Mesenchymal stem cell (in vitro differentiated cells and primary cell): ENCODE measurements at regions not wholly inside any gene's neighbourhood (a gene's known extent, or its start where the extent isn't known, plus 50 kb on each side); places are given as distances from the start of the nearest gene placed in this dataset.

ENCODE experiments used
- DNase-seq: peaks from one replicate; pipeline ENCODE4 v3.0.0-alpha.2; 2013
- H2AFZ ChIP-seq: one replicate; pipeline ENCODE4 v1.6.1; 2013; ENCODE audit warnings: low read depth, mild to moderate bottlenecking, control low read depth, inconsistent platforms, low read length, moderate library complexity
- H2AK5ac ChIP-seq: 2 replicates; pipeline ENCODE4 v1.6.1; 2013; ENCODE audit warnings: low read length, moderate library complexity, mild to moderate bottlenecking, inconsistent platforms; ENCODE audit not compliant: severe bottlenecking
- H2BK120ac ChIP-seq: one replicate; pipeline ENCODE4 v1.6.1; 2013; ENCODE audit warnings: low read depth, mild to moderate bottlenecking, inconsistent platforms, low read length, moderate library complexity
- H2BK12ac ChIP-seq, 2 experiments: one replicate each; pipeline ENCODE4 v1.6.1; 2013; ENCODE audit warnings: inconsistent platforms in 2 of 2, low read length in 2 of 2, mild to moderate bottlenecking in 2 of 2, moderate library complexity in 2 of 2, control low read depth in 1 of 2
- H2BK15ac ChIP-seq: one replicate; pipeline ENCODE4 v1.6.1; 2013; ENCODE audit warnings: mild to moderate bottlenecking, low read depth, inconsistent platforms; ENCODE audit not compliant: poor library complexity, severe bottlenecking
- H2BK5ac ChIP-seq: 2 replicates; pipeline ENCODE4 v1.6.1; 2013; ENCODE audit warnings: low read depth, mild to moderate bottlenecking, low read length, control low read depth, inconsistent platforms; ENCODE audit not compliant: poor library complexity, severe bottlenecking
- H3K14ac ChIP-seq, 2 experiments: one replicate each; pipeline ENCODE4 v1.6.1; 2013; ENCODE audit warnings: inconsistent platforms in 2 of 2, low read length in 2 of 2, control low read depth in 1 of 2, mild to moderate bottlenecking in 1 of 2, moderate library complexity in 1 of 2
- H3K18ac ChIP-seq, 2 experiments: one replicate each; pipeline ENCODE4 v1.6.1; 2013; ENCODE audit warnings: inconsistent platforms in 2 of 2, low read length in 2 of 2, control low read depth in 1 of 2, low read depth in 1 of 2, mild to moderate bottlenecking in 1 of 2
- H3K23ac ChIP-seq, 2 experiments: one replicate each; pipeline ENCODE4 v1.6.1; 2013; ENCODE audit warnings: inconsistent platforms in 2 of 2, low read length in 2 of 2, mild to moderate bottlenecking in 2 of 2, moderate library complexity in 2 of 2, control low read depth in 1 of 2
- H3K27ac ChIP-seq: 2 replicates; pipeline ENCODE4 v1.5.1; 2013; ENCODE audit warnings: mild to moderate bottlenecking, moderate library complexity, low read length, control low read depth, inconsistent platforms; ENCODE audit not compliant: poor library complexity, severe bottlenecking
- H3K27me3 ChIP-seq, 2 experiments: 2 replicates each; pipeline versions ENCODE4 v1.6.1 to v1.7.0; 2013; ENCODE audit warnings: low read length in 2 of 2, mild to moderate bottlenecking in 2 of 2, moderate library complexity in 2 of 2, control low read depth in 1 of 2, inconsistent platforms in 1 of 2; ENCODE audit not compliant: control insufficient read depth in 1 of 2, insufficient read depth in 1 of 2
- H3K36me3 ChIP-seq, 2 experiments: 2 replicates each; pipeline versions ENCODE4 v1.6.1 to v1.7.0; 2013; ENCODE audit warnings: low read length in 2 of 2, control low read depth in 1 of 2, inconsistent platforms in 1 of 2, low read depth in 1 of 2, mild to moderate bottlenecking in 1 of 2; ENCODE audit not compliant: insufficient read depth in 2 of 2, control insufficient read depth in 1 of 2
- H3K4ac ChIP-seq, 2 experiments: one replicate each; pipeline ENCODE4 v1.6.1; 2013; ENCODE audit warnings: inconsistent platforms in 2 of 2, low read length in 2 of 2, mild to moderate bottlenecking in 2 of 2, moderate library complexity in 2 of 2, control low read depth in 1 of 2, low read depth in 1 of 2
- H3K4me1 ChIP-seq: 2 replicates; pipeline ENCODE4 v1.6.1; 2013; ENCODE audit warnings: low read depth, low read length, control low read depth; ENCODE audit not compliant: control insufficient read depth, insufficient read depth
- H3K4me2 ChIP-seq: 2 replicates; pipeline ENCODE4 v1.6.1; 2013; ENCODE audit warnings: low read length, mild to moderate bottlenecking, inconsistent platforms; ENCODE audit not compliant: poor library complexity, severe bottlenecking
- H3K4me3 ChIP-seq, 2 experiments: 2 replicates each; pipeline versions ENCODE4 v1.5.1 to v1.7.0; 2013; ENCODE audit warnings: low read length in 2 of 2, mild to moderate bottlenecking in 2 of 2, control low read depth in 1 of 2, low read depth in 1 of 2; ENCODE audit not compliant: insufficient read depth in 1 of 2
- H3K79me1 ChIP-seq: replicated peaks from 2 replicates; pipeline ENCODE4 v1.6.1; 2013; ENCODE audit warnings: mild to moderate bottlenecking, control low read depth, low read length, inconsistent platforms; ENCODE audit not compliant: poor library complexity, severe bottlenecking
- H3K9ac ChIP-seq: 2 replicates; pipeline ENCODE4 v1.7.0; 2013; ENCODE audit warnings: mild to moderate bottlenecking, low read length, moderate library complexity
- H3K9me3 ChIP-seq: 2 replicates; pipeline ENCODE4 v1.7.0; 2013; ENCODE audit warnings: mild to moderate bottlenecking, low read length; ENCODE audit not compliant: control insufficient read depth
- H4K8ac ChIP-seq: one replicate; pipeline ENCODE4 v1.6.1; 2013; ENCODE audit warnings: inconsistent platforms, mild to moderate bottlenecking, low read length, moderate library complexity
- H4K91ac ChIP-seq: one replicate; pipeline ENCODE4 v1.6.1; 2013; ENCODE audit warnings: mild to moderate bottlenecking, low read length, inconsistent platforms
- WGBS: methylation state at CpG from one replicate; pipeline ENCODE4 v1.1.7; 2013; ENCODE audit warnings: mixed read lengths; 5-methylcytosine and 5-hydroxymethylcytosine counted together

GRCh38 chr6:9172096-9172495, 736.8 kb upstream of the SLC35B3 start:
- H2AFZ ChIP-seq = no peak overlapping the region
- H3K27me3 ChIP-seq = no peaks in the 10 kb centered on the region
- no peak overlapping the region for H3K4ac ChIP-seq
- 80% methylated on average over 1 of the region's 1 CpG for WGBS
- no peak overlapping the region for H2AK5ac ChIP-seq
- H2BK5ac ChIP-seq = no peak overlapping the region
- no peaks in the 10 kb centered on the region for H3K36me3 ChIP-seq
- no peak overlapping the region for H3K18ac ChIP-seq
- no peak overlapping the region for H3K14ac ChIP-seq
- no peak overlapping the region for H4K91ac ChIP-seq
- H2BK120ac ChIP-seq = no peak overlapping the region
- H4K8ac ChIP-seq = no peak overlapping the region
- no peak overlapping the region for H3K4me3 ChIP-seq
- no peak overlapping the region for H3K9ac ChIP-seq
- no peaks in the 10 kb centered on the region for H3K9me3 ChIP-seq
- no peak overlapping the region for H2BK15ac ChIP-seq
- no peak for DNase-seq
- H3K27ac ChIP-seq = no peak overlapping the region
- H2BK12ac ChIP-seq = no peak overlapping the region
- no peak overlapping the region for H3K4me2 ChIP-seq
- H3K23ac ChIP-seq = no peak overlapping the region
- H3K4me1 ChIP-seq = no peaks in the 10 kb centered on the region
- H3K79me1 ChIP-seq = no peaks in the 10 kb centered on the region

- H3K27ac ChIP-seq = no peak overlapping the region
- H3K4me3 ChIP-seq = no peak overlapping the region
- DNase-seq = no peak
These were observed 733.3 kb upstream of the SLC35B3 start for GRCh38 chr6:9168669-9169068.

GRCh38 chr6:9161731-9162130, 726.4 kb upstream of the SLC35B3 start:
- Histone ChIP-seq H2BK120ac (no peak overlapping the region), H2BK15ac (no peak overlapping the region), H3K4me3 (no peak overlapping the region), H3K4me2 (no peak overlapping the region), H3K9ac (no peak overlapping the region), H2AFZ (no peak overlapping the region), H3K18ac (no peak overlapping the region), H3K36me3 (no peaks in the 10 kb centered on the region), H2AK5ac (no peak overlapping the region), H4K8ac (no peak overlapping the region), H3K14ac (no peak overlapping the region), H3K27ac (no peak overlapping the region), H3K9me3 (peaks cover 30% of the 10 kb centered on the region), H4K91ac (no peak overlapping the region), H3K27me3 (no peaks in the 10 kb centered on the region), H2BK12ac (no peak overlapping the region), H3K79me1 (no peaks in the 10 kb centered on the region), H2BK5ac (no peak overlapping the region), H3K4ac (no peak overlapping the region), H3K4me1 (no peaks in the 10 kb centered on the region), H3K23ac (no peak overlapping the region)
- no peak for DNase-seq

More at GRCh38 chr6:9168669-9169068, 733.3 kb upstream of the SLC35B3 start:
- no peak overlapping the region for H3K4ac ChIP-seq
- H3K4me1 ChIP-seq = no peaks in the 10 kb centered on the region
- no peaks in the 10 kb centered on the region for H3K36me3 ChIP-seq
- H3K18ac ChIP-seq = no peak overlapping the region
- H3K9ac ChIP-seq = no peak overlapping the region
- no peak overlapping the region for H3K4me2 ChIP-seq
- no peaks in the 10 kb centered on the region for H3K27me3 ChIP-seq
- no peak overlapping the region for H2BK15ac ChIP-seq
- no peak overlapping the region for H4K8ac ChIP-seq
- WGBS = 71% methylated on average over 1 of the region's 1 CpG
- H2AK5ac ChIP-seq = no peak overlapping the region
- H3K9me3 ChIP-seq = peaks cover 8% of the 10 kb centered on the region
- no peak overlapping the region for H2BK12ac ChIP-seq
- no peak overlapping the region for H3K14ac ChIP-seq
- H3K79me1 ChIP-seq = no peaks in the 10 kb centered on the region
- H3K23ac ChIP-seq = no peak overlapping the region
- H4K91ac ChIP-seq = no peak overlapping the region
- no peak overlapping the region for H2BK5ac ChIP-seq
- no peak overlapping the region for H2AFZ ChIP-seq
- H2BK120ac ChIP-seq = no peak overlapping the region

- no peak for DNase-seq
- no peak overlapping the region for H3K23ac ChIP-seq
- H3K9me3 ChIP-seq = peaks cover 22% of the 10 kb centered on the region
These were observed 723.7 kb upstream of the SLC35B3 start for GRCh38 chr6:9159051-9159450.

More at GRCh38 chr6:9159051-9159450, 723.7 kb upstream of the SLC35B3 start:
- no peaks in the 10 kb centered on the region for H3K4me1 ChIP-seq
- no peak overlapping the region for H4K91ac ChIP-seq
- H4K8ac ChIP-seq = no peak overlapping the region
- H3K9ac ChIP-seq = no peak overlapping the region
- 88% methylated on average over 2 of the region's 3 CpGs for WGBS
- no peaks in the 10 kb centered on the region for H3K36me3 ChIP-seq
- no peak overlapping the region for H2AFZ ChIP-seq
- H2BK12ac ChIP-seq = no peak overlapping the region
- H3K14ac ChIP-seq = no peak overlapping the region
- H3K27ac ChIP-seq = no peak overlapping the region
- no peak overlapping the region for H2BK5ac ChIP-seq
- no peaks in the 10 kb centered on the region for H3K79me1 ChIP-seq
- no peak overlapping the region for H2BK120ac ChIP-seq
- H2AK5ac ChIP-seq = no peak overlapping the region
- no peak overlapping the region for H3K4me3 ChIP-seq
- no peak overlapping the region for H3K18ac ChIP-seq
- no peaks in the 10 kb centered on the region for H3K27me3 ChIP-seq
- H2BK15ac ChIP-seq = no peak overlapping the region
- H3K4ac ChIP-seq = no peak overlapping the region
- no peak overlapping the region for H3K4me2 ChIP-seq
